GM21390 (cell line): ENCODE measurements at regions not wholly inside any gene's neighbourhood (a gene's known extent, or its start where the extent isn't known, plus 50 kb on each side); places are given as distances from the start of the nearest gene placed in this dataset.

Source experiments
- ATAC-seq: cut with Tn5 transposase; IDR thresholded peaks from one replicate; pipeline ENCODE4 v1.9.1; 2021; ENCODE audit not compliant: unreplicated experiment

DNA sequence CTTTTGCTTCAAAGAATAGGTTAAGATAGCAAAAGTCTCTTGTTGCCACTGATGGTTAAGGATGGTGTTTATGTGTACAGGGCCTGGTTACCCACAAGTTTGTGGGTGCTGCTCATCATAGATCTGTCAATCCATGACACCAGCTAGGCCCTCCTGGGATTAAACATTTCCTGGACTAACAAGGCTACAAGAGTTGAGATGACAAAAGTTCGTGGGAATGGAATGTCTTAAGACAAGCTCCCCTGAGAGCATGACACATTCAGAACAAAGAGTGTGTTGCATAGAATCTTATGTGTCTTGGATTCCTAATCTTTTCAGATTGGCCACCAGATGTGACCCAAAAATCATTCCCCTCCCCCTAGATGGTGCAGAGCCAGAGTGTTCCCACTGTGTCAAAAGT lies 592.5 kb upstream of the USP15 start:
- no peak for ATAC-seq

DNA sequence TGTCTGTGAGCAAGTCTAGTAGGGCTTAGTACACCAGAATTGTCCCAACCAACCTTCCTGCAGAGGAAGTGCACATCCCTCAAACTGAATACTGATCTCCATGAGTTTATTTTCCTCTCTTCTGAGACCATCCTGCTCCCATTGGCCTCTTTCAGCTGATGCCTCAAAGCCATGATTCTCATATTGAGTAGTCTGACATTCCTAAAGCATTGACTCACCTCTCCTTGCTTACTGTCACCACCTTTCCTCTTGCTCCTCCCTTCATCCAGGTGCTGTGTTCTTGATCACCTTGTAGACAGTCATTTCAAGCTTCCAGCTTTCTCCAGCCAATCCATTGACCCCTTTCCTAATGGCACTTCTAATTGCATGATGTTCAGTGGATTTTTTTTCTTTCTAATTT lies 583.7 kb upstream of the USP15 start:
- ATAC-seq, result no peak

DNA sequence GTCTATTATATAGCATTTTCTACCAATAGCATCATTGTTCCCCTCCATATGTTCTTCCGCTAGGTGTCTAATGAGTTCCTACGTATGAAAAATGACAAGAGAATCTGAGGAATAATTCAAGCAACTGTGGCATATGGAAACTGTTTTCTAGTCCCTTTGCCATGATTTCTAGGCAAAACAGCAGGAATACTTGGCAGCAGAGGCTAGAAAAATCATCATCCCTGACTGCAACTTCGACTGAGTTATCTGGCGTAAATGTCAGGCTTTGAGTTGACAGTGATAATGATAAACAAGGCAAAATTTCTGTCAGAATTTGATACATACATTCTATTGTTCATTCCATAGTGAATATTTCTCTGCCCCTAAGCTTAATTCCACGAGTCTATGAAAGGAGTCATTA lies 572.8 kb upstream of the USP15 start:
- no peak for ATAC-seq

DNA sequence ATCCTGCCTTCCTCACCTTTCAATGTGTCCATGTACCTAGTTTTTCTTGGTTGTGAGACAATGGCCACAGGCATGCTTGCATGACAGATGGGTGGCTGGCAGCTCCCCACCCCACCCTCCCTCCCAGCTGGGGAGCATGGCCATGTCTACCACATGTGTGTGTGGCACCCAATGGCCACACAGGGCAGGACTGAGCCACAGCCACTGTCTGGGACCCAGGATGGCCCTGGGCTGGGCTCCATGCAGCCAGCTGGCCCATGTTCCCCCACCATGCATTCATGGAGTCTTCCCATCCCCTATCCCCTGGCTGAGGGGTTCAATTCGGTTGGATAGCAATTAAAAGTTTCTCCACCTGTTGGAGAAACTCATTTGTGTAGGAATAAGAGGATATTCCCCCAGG lies 566.0 kb upstream of the USP15 start:
- no peak for ATAC-seq

DNA sequence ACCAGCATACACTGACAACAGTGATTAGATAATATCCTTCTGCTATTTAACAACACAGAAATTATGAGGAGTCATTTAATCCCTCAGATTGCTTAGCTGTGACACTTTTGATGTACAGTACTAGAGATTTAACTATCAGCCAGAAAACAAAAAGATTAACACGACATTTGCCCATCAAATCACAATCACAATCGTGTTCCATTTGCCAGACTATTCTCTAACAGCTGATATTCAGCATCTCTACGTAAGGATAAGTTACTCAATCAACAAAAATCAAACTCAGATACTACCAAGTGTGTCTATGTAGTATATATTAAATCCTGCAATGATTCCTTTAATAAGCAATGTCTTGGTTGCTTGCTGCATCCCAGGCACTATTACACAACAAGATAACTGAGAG lies 558.7 kb upstream of the USP15 start:
- no peak for ATAC-seq

DNA sequence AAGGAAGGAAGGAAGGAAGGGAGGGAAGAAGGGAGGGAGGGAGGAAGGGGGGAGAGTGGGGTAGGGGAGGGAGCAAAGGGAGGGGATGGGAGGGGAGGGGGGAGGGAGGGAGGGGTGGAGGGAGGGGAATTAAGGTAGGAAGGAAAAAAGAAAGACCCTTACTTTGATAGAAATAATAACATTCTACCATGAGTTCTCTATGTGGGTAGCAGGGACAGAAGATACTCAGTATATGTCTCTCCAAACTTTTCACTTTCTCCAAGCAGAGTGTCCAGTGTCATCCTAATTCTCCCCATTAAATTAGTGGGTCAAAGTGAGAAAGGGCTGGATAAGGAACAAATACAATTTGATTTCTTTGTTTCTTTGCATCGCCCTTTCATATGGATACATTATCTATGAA lies 553.4 kb upstream of the USP15 start:
- ATAC-seq, result no peak

DNA sequence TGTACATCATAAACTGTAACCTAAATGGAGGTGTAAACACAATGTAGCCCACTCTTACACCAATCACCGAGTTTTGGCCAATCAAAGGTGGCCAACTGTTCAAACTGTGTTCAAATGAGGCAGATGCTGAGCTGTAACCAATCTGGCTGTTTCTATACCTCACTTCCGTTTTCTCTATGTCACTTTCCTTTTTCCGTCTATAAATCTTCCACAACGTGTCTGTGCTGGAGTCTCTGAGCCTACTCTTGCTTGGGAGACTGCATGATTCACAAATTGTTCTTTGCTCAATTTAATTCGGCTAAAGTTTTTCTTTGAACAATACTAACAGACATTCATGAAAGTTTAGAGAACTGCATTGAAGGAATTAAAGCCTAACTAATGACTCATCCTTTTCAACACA lies 547.1 kb upstream of the USP15 start:
- no peak for ATAC-seq

DNA sequence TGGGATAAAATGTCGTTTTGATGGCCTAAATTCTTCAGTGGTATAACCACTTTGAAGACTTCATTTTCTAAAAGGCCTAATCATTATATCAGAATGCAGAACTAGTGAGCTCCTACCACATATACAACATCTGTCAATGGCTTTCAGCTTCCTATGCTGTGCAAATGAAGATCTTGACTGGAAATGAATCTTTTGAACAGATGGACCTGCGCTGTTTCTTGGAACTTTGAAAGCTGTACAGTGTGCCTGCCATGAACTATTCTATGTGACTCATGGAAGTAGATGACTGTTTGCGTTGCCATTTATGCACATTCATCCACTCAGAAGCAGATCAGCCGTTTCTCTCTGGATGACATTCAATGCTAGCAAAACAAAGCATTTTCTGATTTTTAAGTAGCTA lies 542.2 kb upstream of the USP15 start:
- ATAC-seq, result no peak

DNA sequence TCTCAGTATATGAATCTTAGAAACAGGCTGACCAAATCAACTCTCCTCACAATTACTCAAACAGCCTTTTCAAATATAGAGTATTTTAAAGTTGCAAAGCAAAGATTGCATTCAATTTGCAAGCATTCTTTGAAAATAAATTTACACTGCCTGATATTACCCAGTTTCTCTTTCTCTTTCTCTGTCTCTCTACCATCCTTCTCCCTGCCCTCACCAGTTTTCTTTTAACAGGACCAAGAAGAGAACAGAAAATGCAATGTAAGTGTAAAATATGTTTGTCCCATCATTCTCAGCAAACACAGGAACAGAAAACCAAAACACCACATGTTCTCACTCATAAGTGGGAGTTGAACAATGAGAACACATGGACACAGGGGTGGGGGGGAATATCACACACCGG lies 520.3 kb upstream of the USP15 start:
- ATAC-seq, result no peak

DNA sequence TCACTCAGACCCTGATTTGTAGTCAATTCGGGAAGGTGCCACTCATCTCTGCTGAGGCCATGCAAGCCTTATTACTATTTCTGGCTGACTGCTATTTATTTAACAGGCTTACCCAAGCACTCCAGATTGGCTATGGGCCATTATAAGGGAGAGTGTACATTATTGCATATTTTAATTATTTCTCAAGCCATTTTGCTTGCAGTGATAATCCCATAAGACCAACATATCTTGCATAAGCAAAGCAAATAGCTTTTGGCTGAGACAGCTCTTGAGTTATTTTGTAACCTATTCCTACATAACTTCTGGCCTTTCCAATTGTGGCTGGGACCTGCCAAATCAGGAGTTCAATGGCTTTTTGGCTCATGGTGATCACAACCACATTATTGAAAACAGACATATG lies 509.6 kb upstream of the USP15 start:
- no peak for ATAC-seq

DNA sequence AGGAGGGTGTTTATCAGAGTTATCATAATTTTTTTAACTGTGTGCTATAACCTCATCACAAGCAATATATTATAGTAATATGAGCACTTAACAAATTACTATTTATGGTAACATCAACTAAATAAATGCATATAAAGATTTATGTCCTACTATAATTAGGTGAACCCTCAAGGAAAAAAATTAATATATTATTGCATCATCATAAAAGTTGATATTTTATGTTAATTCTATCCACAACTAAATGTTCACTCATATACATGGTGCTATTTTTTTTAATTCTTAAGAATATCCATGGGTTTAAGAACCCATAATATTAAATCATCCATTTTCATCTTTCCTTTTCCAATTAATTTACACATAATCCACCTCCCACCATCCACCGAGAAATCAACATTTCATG lies 506.0 kb upstream of the USP15 start:
- no peak for ATAC-seq

DNA sequence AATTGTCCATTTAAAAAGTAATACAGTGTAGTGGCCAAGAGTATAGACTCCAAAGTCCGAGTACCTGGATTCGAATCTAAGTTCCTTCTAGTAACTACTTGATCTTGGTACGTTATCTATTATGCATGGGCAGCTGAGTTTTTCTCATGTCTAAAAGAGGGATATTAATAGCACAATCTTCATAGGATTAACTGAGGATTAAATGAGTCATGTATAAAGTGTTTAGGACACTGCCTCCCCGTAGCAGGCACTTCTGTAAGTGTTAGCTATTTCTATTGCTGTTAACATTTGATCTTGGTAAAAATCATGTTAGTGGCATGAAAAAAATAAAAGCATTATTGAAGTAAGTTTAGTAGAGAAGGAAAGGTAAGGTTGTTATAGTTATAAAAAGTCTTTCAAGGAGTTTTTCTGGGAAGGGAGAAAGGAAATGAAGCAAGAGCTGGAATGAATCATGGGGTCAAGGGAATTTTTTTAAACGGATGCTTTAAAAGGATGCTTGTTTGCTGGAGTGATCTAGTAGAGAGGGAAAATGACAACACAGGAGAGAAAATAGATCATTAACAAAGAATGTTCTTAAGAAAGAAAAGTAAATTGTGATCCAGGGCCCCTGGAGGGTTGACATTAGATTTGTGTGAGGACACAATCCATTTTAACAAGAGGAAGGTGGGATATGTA lies 502.2 kb upstream of the USP15 start:
- no peak for ATAC-seq

DNA sequence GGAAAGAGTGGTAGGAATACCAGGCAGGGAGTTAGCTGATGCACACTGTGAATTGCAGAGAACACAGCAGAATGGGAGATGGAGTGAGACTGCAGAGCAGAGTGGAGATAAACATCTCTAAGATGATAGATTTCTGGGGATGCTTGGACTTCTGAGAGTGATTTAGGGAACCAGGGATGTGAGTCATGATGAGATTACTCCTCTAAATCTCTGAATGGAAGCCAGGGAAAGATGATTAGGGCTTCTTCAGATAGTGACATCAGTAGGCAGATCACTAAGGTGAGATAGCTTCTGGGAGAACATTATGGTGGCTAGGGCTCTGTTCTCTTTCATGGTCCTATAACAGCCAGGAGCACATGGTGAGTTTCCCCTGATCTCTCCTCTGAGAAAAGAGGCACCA lies 501.5 kb upstream of the USP15 start:
- no peak for ATAC-seq

DNA sequence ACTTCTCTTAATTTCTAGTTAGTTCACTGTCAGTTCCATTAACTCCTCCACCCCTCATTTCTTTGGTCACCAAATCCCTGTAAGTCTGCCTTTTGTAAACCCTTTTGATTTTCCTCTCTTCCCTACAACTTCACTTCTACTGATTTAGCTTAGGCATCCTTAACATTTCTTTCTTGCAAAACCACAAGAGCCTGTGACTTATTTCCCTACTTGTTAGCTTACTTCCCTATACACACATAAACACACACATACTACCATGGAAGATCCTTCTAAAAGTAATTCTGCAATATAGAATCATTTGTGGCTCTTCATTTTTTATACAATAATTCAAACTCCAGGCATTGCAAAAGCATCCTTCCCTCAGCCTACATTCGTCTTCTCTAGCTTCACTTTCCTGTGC lies 494.3 kb upstream of the USP15 start:
- no peak for ATAC-seq

DNA sequence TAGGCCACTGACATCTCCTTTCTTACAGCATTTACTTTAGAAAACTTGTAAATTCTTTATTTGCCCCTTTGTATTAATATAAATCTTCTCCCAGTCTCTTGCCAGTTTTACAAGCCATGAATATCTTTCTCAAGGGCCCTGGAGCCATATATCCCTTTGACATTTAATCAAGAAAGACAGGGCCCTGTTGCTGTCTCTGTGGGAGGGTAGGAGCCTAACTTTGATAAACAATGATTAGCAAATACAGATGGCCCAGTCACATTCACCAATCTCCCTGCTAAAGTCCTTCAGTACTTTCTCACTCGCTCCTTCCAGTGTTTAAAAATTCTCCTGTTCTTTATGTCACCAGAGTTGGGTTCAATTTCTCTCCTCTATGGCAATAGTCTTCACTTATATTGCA lies 479.8 kb upstream of the USP15 start:
- ATAC-seq, result no peak

DNA sequence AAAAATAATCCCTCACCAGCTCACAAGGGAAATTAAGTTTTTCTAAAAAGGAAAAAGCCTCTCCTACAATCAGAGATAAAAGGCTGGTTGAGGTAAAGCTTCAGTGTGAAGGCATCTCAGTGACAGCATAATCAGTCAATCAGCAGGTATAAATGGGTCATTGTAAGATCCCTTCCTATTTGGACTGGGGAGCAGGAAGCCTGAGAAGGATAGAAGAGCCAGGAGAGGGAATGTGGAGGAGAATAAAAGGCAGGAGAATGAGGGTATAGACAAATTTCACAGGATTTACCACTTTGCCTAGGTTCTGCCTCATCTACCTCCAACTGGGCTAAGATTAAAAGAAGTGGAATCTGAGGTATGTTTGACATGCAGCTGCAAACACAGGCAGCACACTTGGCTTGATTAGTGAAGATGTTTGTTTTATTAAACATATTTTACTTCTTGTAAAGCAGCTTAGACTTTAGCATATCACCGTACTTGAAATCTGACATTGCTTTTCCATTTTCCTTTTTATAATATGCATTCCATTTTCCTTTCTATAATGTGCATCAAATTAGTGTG lies 479.1 kb upstream of the USP15 start:
- no peak for ATAC-seq

DNA sequence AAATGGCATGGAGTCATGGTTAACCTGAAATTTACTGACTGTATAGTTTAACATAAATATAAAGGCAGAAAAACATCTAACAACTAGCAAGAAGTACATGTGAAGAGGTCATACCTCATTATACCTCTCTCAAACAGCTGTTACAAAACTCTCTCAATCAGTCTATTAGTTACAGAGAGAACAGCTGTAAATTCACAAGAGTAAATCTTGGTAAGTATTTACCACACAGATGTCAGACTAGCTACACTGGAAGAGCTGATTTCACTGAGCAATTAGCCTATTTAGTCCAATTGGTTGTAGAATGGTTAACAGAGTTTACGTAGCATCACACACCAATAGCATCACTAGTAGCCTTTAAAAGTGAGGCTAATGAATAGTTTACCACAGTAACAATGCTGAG lies 463.4 kb upstream of the USP15 start:
- ATAC-seq, result no peak

DNA sequence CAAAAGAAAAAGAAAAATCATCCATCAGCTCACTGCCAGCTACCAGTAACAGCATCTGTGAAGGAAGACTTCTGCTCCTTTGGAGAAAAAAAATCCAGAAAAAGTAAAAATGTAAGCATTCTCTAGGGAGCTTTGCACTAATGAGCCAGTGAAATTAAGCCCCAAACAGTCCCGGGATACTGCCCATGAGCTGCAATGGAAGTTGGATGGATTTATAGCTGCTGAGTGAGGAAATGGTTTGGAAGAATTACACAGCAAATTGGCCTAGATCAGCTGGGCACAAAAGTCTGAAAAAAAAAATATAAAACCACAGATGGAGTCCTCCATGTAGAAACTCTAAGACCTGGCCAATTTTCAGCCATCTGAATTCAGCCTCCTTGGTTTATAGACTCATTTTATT lies 462.9 kb upstream of the USP15 start:
- no peak for ATAC-seq

DNA sequence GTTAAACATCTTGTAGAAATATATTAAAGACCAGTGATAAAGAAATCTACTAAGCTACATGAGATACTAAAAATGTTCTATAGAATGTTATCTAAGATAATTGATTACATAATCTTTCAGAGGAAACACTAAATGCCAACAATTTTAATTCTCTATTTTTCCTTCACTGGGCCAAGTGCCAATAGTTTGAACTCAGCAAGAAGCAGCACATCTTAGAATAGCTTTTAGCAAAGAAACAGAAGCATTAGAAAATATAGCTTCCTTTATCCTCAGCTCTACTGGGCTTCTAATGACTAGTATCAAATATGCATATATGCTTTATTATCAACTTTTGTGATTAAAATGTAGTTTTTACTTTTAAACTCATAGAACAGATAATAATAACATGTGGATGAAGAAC lies 461.4 kb upstream of the USP15 start:
- no peak for ATAC-seq

DNA sequence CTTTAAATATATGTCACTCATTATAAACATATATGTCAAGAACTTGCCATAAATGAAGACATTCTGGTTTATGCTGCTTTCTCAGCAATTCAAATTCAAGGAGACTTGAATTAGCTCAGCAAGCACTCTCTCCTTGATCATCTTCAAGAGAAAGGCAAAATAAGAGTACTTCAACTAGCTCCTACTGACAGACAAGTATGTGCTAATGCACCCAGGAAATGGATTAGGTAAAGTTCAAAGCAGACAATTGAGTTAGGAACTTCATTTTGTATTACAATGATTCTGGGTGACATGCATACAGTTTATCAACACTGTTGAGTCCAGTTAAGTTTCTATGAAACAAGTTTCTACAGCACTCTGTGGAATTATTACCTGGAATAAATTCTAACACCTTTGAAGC lies 455.9 kb upstream of the USP15 start:
- no peak for ATAC-seq

DNA sequence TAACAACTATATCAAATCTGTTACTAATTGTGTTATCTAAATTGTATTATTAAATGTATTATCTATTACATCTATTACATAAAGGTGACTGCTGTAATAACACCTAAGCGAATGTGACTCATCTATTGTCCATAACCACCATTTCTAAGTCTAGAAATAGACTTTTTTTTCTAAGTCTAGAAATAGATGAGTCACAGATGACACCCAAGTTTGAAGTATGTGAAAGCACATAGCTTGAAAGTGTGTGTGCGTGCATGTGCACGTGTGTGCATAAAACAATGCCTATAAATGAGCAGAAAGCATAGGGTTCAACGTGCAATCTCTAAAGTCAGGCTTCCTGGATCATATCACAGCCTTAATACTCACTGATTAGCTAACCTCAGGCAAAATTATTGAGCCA lies 451.3 kb upstream of the USP15 start:
- ATAC-seq, result no peak

DNA sequence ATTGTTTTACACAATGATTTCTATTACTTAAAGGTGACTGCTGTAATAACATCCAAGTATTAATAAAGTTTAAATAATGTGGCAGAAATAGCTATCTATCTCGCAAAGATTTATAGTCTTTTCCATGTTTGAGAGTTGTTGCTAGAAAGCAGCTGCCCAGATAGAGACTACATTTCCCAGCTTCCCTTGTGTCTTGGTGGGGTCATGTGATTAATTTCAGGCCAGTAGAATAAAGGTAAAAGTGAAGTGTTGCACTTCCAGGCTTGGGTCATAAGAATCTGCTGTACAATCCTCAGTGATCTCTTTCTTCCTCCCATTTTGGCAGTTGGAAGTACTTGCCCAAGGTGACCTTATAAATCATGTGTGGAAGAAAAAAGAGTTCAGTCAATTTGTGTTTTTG lies 449.7 kb upstream of the USP15 start:
- ATAC-seq, result no peak

DNA sequence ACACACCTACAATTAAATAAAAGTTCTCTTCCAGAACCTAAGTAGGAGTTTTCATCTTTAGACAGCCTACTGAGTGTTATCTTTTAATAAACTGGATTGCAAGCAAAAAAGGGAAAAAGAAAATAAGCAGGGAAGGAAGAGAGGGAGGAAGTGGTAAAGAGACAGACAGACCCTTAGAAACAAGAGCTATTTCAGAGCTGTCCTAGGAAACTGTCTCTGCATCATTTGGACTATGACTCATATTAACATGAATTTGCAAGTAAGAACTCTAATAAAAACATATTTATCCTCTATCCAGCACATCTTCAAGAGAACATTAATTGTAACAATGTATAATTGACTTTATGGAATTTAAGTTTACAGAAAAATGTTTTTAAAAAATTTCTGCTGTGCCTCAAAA lies 438.8 kb upstream of the USP15 start:
- ATAC-seq, result no peak
